ENCODE measurements at regions not wholly inside any gene's neighbourhood (a gene's known extent, or its start where the extent isn't known, plus 50 kb on each side); places are given as distances from the start of the nearest gene placed in this dataset.

- TF ChIP-seq CTCF (conservative IDR thresholded peaks at IDR 0.05; ENCODE audit: low read depth, low read length), result no peak
- no peak for TF ChIP-seq EZH2 (IDR thresholded peaks at IDR 0.05; ENCODE audit: borderline replicate concordance, low read depth, low read length, poor library complexity, severe bottlenecking)
Observed at GRCh38 chrX:1023676-1024075, 188.8 kb downstream of the CRLF2 start.

Data from A673 (cell line).